ENCODE measurements at regions not wholly inside any gene's neighbourhood (a gene's known extent, or its start where the extent isn't known, plus 50 kb on each side); places are given as distances from the start of the nearest gene placed in this dataset.

GRCh38 chr6:120853489-120853888, 480.8 kb downstream of the TBC1D32 start:
- no peak for TF ChIP-seq CTCF (IDR thresholded peaks at IDR 0.05; ENCODE audit: control insufficient read depth, extremely low read depth, insufficient read depth)
- DNase-seq (ENCODE audit: low read depth): no peak
- no peak overlapping the region for H3K4me3 ChIP-seq (ENCODE audit: low read depth, low read length)

- H3K4me3 ChIP-seq (ENCODE audit: low read depth, low read length): no peak overlapping the region
- no peak for TF ChIP-seq CTCF (IDR thresholded peaks at IDR 0.05; ENCODE audit: control insufficient read depth, extremely low read depth, insufficient read depth)
- no peak for DNase-seq (ENCODE audit: low read depth)
Observed at GRCh38 chr6:120852293-120852849, 481.9 kb downstream of the TBC1D32 start.

- DNase-seq (ENCODE audit: low read depth): peak; percentile 14
Observed at GRCh38 chr6:120826253-120826652, 508.0 kb downstream of the TBC1D32 start.

GRCh38 chr6:120816794-120817193, 517.5 kb downstream of the TBC1D32 start:
- DNase-seq (ENCODE audit: low read depth): no peak
- no peak for TF ChIP-seq CTCF (IDR thresholded peaks at IDR 0.05; ENCODE audit: control insufficient read depth, extremely low read depth, insufficient read depth)

More at GRCh38 chr6:120826253-120826652, 508.0 kb downstream of the TBC1D32 start:
- H3K4me3 ChIP-seq (ENCODE audit: low read depth, low read length): no peak overlapping the region
- peak; percentile 73 for TF ChIP-seq CTCF (IDR thresholded peaks at IDR 0.05; ENCODE audit: control insufficient read depth, extremely low read depth, insufficient read depth)

GRCh38 chr6:120805276-120805675, 529.0 kb downstream of the TBC1D32 start:
- no peak overlapping the region for H3K4me3 ChIP-seq (ENCODE audit: low read depth, low read length)
- DNase-seq (ENCODE audit: low read depth): no peak

More at GRCh38 chr6:120816794-120817193, 517.5 kb downstream of the TBC1D32 start:
- no peak overlapping the region for H3K4me3 ChIP-seq (ENCODE audit: low read depth, low read length)

GRCh38 chr6:120804612-120805011, 529.7 kb downstream of the TBC1D32 start:
- TF ChIP-seq CTCF (IDR thresholded peaks at IDR 0.05; ENCODE audit: control insufficient read depth, extremely low read depth, insufficient read depth): no peak
- DNase-seq (ENCODE audit: low read depth): no peak
- H3K4me3 ChIP-seq (ENCODE audit: low read depth, low read length): no peak overlapping the region

More at GRCh38 chr6:120805276-120805675, 529.0 kb downstream of the TBC1D32 start:
- no peak for TF ChIP-seq CTCF (IDR thresholded peaks at IDR 0.05; ENCODE audit: control insufficient read depth, extremely low read depth, insufficient read depth)

- DNase-seq (ENCODE audit: low read depth): no peak
- no peak for TF ChIP-seq CTCF (IDR thresholded peaks at IDR 0.05; ENCODE audit: control insufficient read depth, extremely low read depth, insufficient read depth)
- no peak overlapping the region for H3K4me3 ChIP-seq (ENCODE audit: low read depth, low read length)
Observed at GRCh38 chr6:120786682-120787081, 547.6 kb downstream of the TBC1D32 start.

Measured in LNCaP clone FGC (cell line).